SJSA1 (cell line): ENCODE measurements at regions not wholly inside any gene's neighbourhood (a gene's known extent, or its start where the extent isn't known, plus 50 kb on each side); places are given as distances from the start of the nearest gene placed in this dataset.
"Not testable (repeated sequence)": the region's sequence is repeated elsewhere in the genome, so short reads cannot be mapped to it uniquely, and the experiment has no call there.

Source experiments
- DNase-seq, 2 experiments: peaks; one replicate each; pipeline ENCODE4 v3.0.0-alpha.2; 2015 to 2020; ENCODE audit warnings: low spot score in 2 of 2, low read depth in 1 of 2
- H3K27ac ChIP-seq: fragments of 250-450 bp; sonication (Bioruptor Pico); 2 replicates; pipeline ENCODE4 v1.5.1; 2020; ENCODE audit warnings: mild to moderate bottlenecking, moderate library complexity
- H3K27me3 ChIP-seq: fragments of 250-450 bp; sonication (Bioruptor Pico); replicated peaks from 2 replicates; pipeline ENCODE4 v1.5.1; 2020; ENCODE audit warnings: mild to moderate bottlenecking, moderate library complexity
- H3K36me3 ChIP-seq: fragments of 250-450 bp; sonication (Bioruptor Pico); 2 replicates; pipeline ENCODE4 v1.5.1; 2020; ENCODE audit warnings: mild to moderate bottlenecking
- H3K4me1 ChIP-seq: fragments of 250-450 bp; sonication (Bioruptor Pico); replicated peaks from 2 replicates; pipeline ENCODE4 v1.6.1; 2021; ENCODE audit warnings: mild to moderate bottlenecking
- H3K4me3 ChIP-seq: fragments of 250-450 bp; sonication (Bioruptor Pico); 2 replicates; pipeline ENCODE4 v1.5.1; 2020; ENCODE audit warnings: mild to moderate bottlenecking
- H3K9me3 ChIP-seq: fragments of 250-450 bp; sonication (Bioruptor Pico); replicated peaks from 2 replicates; pipeline ENCODE4 v1.5.1; 2020; ENCODE audit warnings: mild to moderate bottlenecking

DNA sequence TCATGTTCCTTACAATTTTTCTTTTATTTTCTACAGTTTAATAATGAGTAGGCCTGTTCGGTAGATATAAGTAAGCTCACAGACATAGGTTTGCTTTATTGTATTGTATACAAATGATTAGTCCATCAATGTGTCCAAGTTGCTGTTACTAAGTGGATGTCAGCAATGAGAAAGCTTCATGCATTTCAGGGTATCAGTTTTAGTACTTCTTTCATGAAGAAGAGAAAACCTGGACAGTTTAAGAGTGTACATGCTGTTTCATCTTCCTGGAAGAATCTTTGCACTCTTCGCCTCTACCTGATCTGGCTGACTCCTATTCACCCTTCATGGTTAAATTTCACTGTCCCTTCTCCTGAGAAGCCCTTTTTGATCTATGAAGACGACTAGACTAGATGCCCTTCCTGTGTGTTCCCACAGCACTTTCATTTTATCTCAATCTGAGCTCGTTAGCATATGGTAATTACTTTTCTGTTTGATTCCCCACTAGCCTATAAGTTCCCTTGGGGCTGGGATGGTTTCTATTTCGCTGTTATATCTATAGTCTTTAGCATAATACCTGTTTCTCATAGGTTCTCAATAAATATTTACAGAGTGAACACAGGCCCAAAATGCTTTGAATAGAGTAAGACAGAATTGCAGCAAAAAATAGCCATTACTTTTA lies 70.7 kb downstream of the CETN3 start:
- 0 out of 2 replicates have a peak, but pooled peaks cover 2% of the 10 kb centered on the region for H3K36me3 ChIP-seq
- no peak overlapping the region for H3K4me3 ChIP-seq
- no peaks in the 10 kb centered on the region for H3K4me1 ChIP-seq
- H3K9me3 ChIP-seq, result no peaks in the 10 kb centered on the region
- H3K27me3 ChIP-seq, result no peaks in the 10 kb centered on the region
- no peak overlapping the region for H3K27ac ChIP-seq
- DNase-seq, result no peak

DNA sequence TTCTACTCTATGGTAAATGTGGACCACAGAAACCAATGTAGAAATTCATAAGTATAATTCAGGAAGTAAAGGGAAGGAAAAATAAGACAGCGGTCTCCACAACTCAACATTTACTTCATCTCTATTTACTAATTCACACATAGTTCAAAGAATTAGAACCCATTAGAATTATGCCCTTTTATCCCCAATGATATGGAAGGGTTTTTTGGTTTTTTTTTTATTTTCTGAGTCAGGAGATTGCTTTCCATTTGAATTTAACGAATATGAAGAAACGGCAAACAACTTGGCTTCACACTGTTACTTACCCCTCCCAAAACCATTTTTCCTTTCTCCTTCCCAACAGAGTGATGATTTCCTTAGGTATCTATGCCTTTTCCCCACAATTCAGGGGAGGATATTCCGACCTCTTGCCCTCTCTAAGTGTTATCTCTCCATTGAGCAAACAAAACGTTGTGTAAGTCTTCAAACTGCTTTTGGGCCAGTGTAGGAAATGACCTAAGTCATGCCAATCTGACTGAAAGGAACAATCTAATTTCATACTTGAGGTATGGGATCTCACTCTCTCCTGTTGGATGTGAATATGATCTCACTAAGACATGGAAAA lies 72.0 kb downstream of the CETN3 start:
- no peak for DNase-seq
- H3K9me3 ChIP-seq, result no peaks in the 10 kb centered on the region
- H3K4me1 ChIP-seq, result no peaks in the 10 kb centered on the region
- H3K27ac ChIP-seq, result no peak overlapping the region
- no peaks in the 10 kb centered on the region for H3K27me3 ChIP-seq
- H3K36me3 ChIP-seq, result 0 out of 2 replicates have a peak, but pooled peaks cover 2% of the 10 kb centered on the region
- no peak overlapping the region for H3K4me3 ChIP-seq

- 0 out of 2 replicates have a peak, but pooled peaks cover 2% of the 10 kb centered on the region for H3K36me3 ChIP-seq
- H3K9me3 ChIP-seq, result no peaks in the 10 kb centered on the region
- H3K27ac ChIP-seq, result no peak overlapping the region
- H3K4me1 ChIP-seq, result no peaks in the 10 kb centered on the region
- H3K4me3 ChIP-seq, result no peak overlapping the region
- no peak for DNase-seq
- no peaks in the 10 kb centered on the region for H3K27me3 ChIP-seq
These were observed 72.8 kb downstream of the CETN3 start for GRCh38 chr5:90336752-90337151.

DNA sequence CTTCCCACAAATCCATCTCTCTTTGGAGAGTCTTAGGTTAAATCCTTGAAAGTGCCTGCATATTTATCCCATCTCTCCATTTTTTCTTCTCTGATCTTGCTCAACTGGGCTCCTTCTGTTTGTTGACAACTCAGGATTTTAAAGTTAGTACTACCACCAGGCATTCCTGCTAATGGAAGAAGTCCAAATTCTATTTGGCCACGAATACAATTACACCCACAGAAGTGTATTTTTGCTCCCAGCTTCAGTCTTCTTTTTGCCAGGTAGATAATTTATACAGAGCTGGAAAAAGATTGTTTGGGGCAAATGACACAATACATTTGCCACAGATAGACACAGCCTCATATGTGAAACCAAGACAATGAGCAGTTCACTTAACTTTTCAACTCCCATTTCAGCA lies 74.8 kb downstream of the CETN3 start:
- H3K4me1 ChIP-seq, result no peaks in the 10 kb centered on the region
- H3K27me3 ChIP-seq, result no peaks in the 10 kb centered on the region
- H3K27ac ChIP-seq, result no peak overlapping the region
- H3K36me3 ChIP-seq, result no peaks in the 10 kb centered on the region
- no peaks in the 10 kb centered on the region for H3K9me3 ChIP-seq
- DNase-seq, result no peak
- no peak overlapping the region for H3K4me3 ChIP-seq

- Histone ChIP-seq H3K27ac (no peak overlapping the region), H3K36me3 (no peaks in the 10 kb centered on the region), H3K27me3 (no peaks in the 10 kb centered on the region), H3K4me3 (no peak overlapping the region), H3K4me1 (no peaks in the 10 kb centered on the region), H3K9me3 (no peaks in the 10 kb centered on the region)
- DNase-seq, result no peak
These were observed 79.6 kb downstream of the CETN3 start for GRCh38 chr5:90329911-90330310.

DNA sequence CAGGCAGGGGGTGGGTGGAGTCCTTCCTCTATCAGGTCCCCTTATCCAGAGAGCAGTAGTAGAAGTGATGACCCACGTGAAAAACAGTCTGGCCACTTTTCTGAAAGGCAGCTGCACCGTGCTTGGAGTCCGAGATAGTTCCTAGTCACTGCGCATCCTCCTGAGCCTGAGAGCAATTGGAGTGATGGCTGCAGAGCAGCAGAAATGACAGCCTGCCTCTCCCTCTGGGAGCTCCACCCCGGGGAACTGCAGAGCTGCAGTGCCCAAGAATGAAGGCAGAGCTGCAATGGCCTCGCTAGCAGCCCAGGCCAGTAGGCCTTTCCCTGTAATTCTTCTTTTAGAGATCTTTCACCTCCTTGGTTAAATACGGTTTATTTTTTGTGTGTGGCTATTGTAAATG lies 82.6 kb downstream of the CETN3 start:
- Histone ChIP-seq H3K9me3 (no peaks in the 10 kb centered on the region), H3K27me3 (no peaks in the 10 kb centered on the region), H3K4me3 (no peak overlapping the region), H3K36me3 (no peaks in the 10 kb centered on the region), H3K4me1 (no peaks in the 10 kb centered on the region), H3K27ac (no peak overlapping the region)
- DNase-seq, result no peak

DNA sequence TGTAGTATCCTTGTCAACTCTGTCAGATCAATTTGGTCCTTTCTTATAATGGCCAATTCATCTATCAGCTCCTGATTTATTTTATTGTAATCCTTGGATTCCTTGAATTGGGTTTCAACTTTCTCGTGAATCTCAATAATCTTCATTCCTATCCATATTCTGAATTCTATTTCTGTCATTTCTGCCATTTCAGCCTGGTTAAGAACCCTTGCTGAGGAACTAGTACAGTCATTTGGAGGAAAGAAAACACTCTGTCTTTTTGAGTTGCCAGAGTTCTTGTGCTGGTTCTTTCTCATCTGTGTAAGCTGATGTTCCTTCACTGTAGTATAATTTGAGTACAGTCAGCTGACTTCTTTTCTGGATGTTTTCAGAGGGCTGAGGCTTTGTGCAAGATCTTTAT lies 84.5 kb downstream of the CETN3 start:
- no peak overlapping the region for H3K4me3 ChIP-seq
- H3K27me3 ChIP-seq, result no peaks in the 10 kb centered on the region
- H3K27ac ChIP-seq, result no peak overlapping the region
- H3K36me3 ChIP-seq, result no peaks in the 10 kb centered on the region
- H3K9me3 ChIP-seq, result no peaks in the 10 kb centered on the region
- DNase-seq, result no peak
- H3K4me1 ChIP-seq, result no peaks in the 10 kb centered on the region

GRCh38 chr5:90320348-90320747 lies 89.2 kb downstream of the CETN3 start:
- not testable (repeated sequence) for H3K36me3 ChIP-seq, H3K4me3 ChIP-seq, H3K4me1 ChIP-seq, H3K27me3 ChIP-seq, H3K27ac ChIP-seq, H3K9me3 ChIP-seq, DNase-seq

- DNase-seq, result no peak
- no peaks in the 10 kb centered on the region for H3K27me3 ChIP-seq
- H3K36me3 ChIP-seq, result no peaks in the 10 kb centered on the region
- H3K9me3 ChIP-seq, result no peaks in the 10 kb centered on the region
- H3K4me3 ChIP-seq, result no peak overlapping the region
- no peaks in the 10 kb centered on the region for H3K4me1 ChIP-seq
- H3K27ac ChIP-seq, result no peak overlapping the region
These were observed 97.5 kb downstream of the CETN3 start for GRCh38 chr5:90312027-90312426.

DNA sequence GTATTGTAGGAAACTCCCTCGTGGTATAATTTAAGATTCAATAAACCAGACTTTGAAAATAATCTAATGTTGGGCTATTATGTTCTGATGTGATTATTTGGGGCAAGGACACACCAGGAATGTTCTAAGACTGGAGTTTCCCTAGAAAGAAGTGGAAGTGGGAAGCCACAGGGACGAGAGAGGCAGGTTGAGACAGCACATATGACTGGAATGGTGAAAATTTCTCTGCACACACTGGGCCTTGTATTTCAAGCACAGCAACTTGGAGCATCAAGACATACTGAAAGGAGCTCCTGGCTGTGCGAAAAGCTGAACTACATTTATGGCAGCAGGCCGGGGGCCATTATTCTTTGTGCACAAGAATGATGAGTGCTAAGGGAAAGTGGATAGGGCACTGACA lies 98.2 kb downstream of the CETN3 start:
- H3K27me3 ChIP-seq, result no peaks in the 10 kb centered on the region
- no peak overlapping the region for H3K4me3 ChIP-seq
- H3K27ac ChIP-seq, result no peak overlapping the region
- no peaks in the 10 kb centered on the region for H3K36me3 ChIP-seq
- no peaks in the 10 kb centered on the region for H3K9me3 ChIP-seq
- H3K4me1 ChIP-seq, result no peaks in the 10 kb centered on the region
- no peak for DNase-seq

DNA sequence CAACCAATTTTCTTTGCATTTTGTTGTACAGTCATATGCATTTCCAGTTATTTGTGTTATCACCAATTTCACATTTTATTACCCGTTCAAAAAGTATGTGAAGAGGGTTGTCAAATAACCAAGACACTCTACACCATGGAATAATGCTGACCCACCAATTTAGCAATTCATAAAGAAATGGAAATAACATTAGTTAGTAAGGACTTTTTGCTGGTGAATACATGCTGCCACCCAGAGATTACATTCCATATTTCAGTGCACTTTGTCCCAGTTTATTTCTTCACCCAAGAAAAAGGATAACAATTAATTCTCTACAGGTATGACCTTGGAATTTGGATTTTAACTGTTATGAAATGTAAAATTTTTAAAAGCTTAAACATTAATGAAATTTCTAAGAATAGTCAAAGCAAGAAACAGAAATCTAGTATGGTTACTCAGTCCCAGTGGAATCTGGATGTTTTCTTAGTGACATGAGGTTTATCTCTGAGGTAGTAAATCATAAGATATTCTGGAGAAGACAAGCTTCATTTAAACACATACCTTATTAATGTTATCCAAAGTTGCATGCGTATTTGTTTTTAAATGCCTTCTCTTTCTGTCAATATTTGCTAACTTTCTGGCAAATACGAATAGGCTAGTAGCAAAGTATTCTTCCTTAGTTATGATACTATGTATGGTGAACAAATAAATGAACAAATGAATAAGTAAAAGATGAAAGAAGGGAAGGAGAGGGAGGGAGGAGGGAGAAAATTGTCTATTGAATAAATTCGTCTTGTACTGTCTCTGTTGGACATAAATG lies 100.6 kb downstream of the CETN3 start:
- H3K36me3 ChIP-seq, result no peaks in the 10 kb centered on the region
- H3K4me3 ChIP-seq, result no peak overlapping the region
- no peak for DNase-seq
- no peaks in the 10 kb centered on the region for H3K27me3 ChIP-seq
- H3K4me1 ChIP-seq, result no peaks in the 10 kb centered on the region
- no peaks in the 10 kb centered on the region for H3K9me3 ChIP-seq
- no peak overlapping the region for H3K27ac ChIP-seq

- H3K4me3 ChIP-seq, result no peak overlapping the region
- no peak for DNase-seq
- H3K4me1 ChIP-seq, result no peaks in the 10 kb centered on the region
- no peak overlapping the region for H3K27ac ChIP-seq
- no peaks in the 10 kb centered on the region for H3K9me3 ChIP-seq
- H3K36me3 ChIP-seq, result no peaks in the 10 kb centered on the region
- no peaks in the 10 kb centered on the region for H3K27me3 ChIP-seq
These were observed 101.8 kb downstream of the CETN3 start for GRCh38 chr5:90307782-90308181.

- Histone ChIP-seq H3K4me3 (no peak overlapping the region), H3K27me3 (no peaks in the 10 kb centered on the region), H3K36me3 (no peaks in the 10 kb centered on the region), H3K27ac (no peak overlapping the region), H3K9me3 (no peaks in the 10 kb centered on the region), H3K4me1 (no peaks in the 10 kb centered on the region)
- no peak for DNase-seq
These were observed 102.2 kb downstream of the CETN3 start for GRCh38 chr5:90307322-90307721.

GRCh38 chr5:90306613-90307012 lies 102.9 kb downstream of the CETN3 start:
- no peaks in the 10 kb centered on the region for H3K9me3 ChIP-seq
- no peak overlapping the region for H3K27ac ChIP-seq
- no peaks in the 10 kb centered on the region for H3K36me3 ChIP-seq
- DNase-seq, result no peak
- no peak overlapping the region for H3K4me3 ChIP-seq
- H3K4me1 ChIP-seq, result no peaks in the 10 kb centered on the region
- H3K27me3 ChIP-seq, result no peaks in the 10 kb centered on the region
